H1 (cell line): ENCODE measurements at regions not wholly inside any gene's neighbourhood (a gene's known extent, or its start where the extent isn't known, plus 50 kb on each side); places are given as distances from the start of the nearest gene placed in this dataset.

Experiments used
- CTCF ChIA-PET: fragments of 300-600 bp; sonication (Branson Sonifier 250); formaldehyde crosslinking; loops from one replicate; lab custom pipeline; 2021; ENCODE audit not compliant: partially characterized antibody; lab: Charles Lee
- POLR2A ChIA-PET: fragments of 300-600 bp; sonication (Branson Sonifier 250); formaldehyde crosslinking; loops from one replicate; lab custom pipeline; 2021; ENCODE audit warnings: inconsistent platforms; ENCODE audit not compliant: partially characterized antibody; lab: Charles Lee
- DNase-seq, 2 experiments: peaks; one replicate each; pipeline versions ENCODE4 v3.0.0 to v3.0.0-alpha.2; 2010 to 2022; ENCODE audit warnings: low spot score in 2 of 2, low read depth in 1 of 2, mixed read lengths in 1 of 2
- FAIRE-seq: peaks from 2 replicates; lab custom pipeline; 2011; peaks lifted over from hg19 to GRCh38; lab: Jason Lieb, UNC
- H2AFZ ChIP-seq: 2 replicates; pipeline ENCODE4 v1.8.1; 2012; ENCODE audit warnings: low read length, inconsistent platforms
- H2AK5ac ChIP-seq: 2 replicates; pipeline ENCODE4 v1.6.1; 2013; ENCODE audit warnings: low read depth, low read length
- H2BK120ac ChIP-seq: replicated peaks from 2 replicates; pipeline ENCODE3; 2013; ENCODE audit warnings: low read depth, low read length, inconsistent platforms
- H2BK12ac ChIP-seq: 2 replicates; pipeline ENCODE4 v1.6.1; 2013; ENCODE audit warnings: low read depth, low read length
- H2BK15ac ChIP-seq: 2 replicates; pipeline ENCODE4 v1.6.1; 2013; ENCODE audit warnings: low read length
- H2BK20ac ChIP-seq: 2 replicates; pipeline ENCODE4 v1.6.1; 2013; ENCODE audit warnings: low read length
- H2BK5ac ChIP-seq: 2 replicates; pipeline ENCODE4 v1.6.1; 2013; ENCODE audit warnings: low read depth, low read length
- H3K14ac ChIP-seq: 2 replicates; pipeline ENCODE4 v1.6.1; 2013; ENCODE audit warnings: inconsistent platforms; ENCODE audit not compliant: insufficient read length
- H3K18ac ChIP-seq: 2 replicates; pipeline ENCODE4 v1.6.1; 2013; ENCODE audit warnings: low read length; ENCODE audit errors: extremely low read depth
- H3K23ac ChIP-seq: 2 replicates; pipeline ENCODE4 v1.6.1; 2013; ENCODE audit warnings: inconsistent platforms; ENCODE audit not compliant: insufficient read length
- H3K23me2 ChIP-seq: 2 replicates; pipeline ENCODE4 v1.6.1; 2013; ENCODE audit warnings: low read depth, low read length
- H3K27ac ChIP-seq: 2 replicates; pipeline ENCODE4 v1.6.1; 2011; ENCODE audit warnings: low read depth, low read length, inconsistent platforms
- H3K27me3 ChIP-seq, 4 experiments: replicated peaks in 1 of 4; 1 replicate in 1 of 4; 2 replicates in 3 of 4; pipeline versions ENCODE4 v1.6.1 to v1.8.1; 2011 to 2013; ENCODE audit warnings: low read length in 3 of 4, mild to moderate bottlenecking in 3 of 4, inconsistent platforms in 2 of 4, mixed read lengths in 2 of 4, moderate library complexity in 1 of 4; ENCODE audit not compliant: control insufficient read depth in 3 of 4, insufficient read depth in 3 of 4; ENCODE audit errors: extremely low read depth in 1 of 4
- H3K36me3 ChIP-seq, 4 experiments: 2 replicates each; pipeline versions ENCODE4 v1.6.1 to v1.8.1; 2011 to 2013; ENCODE audit warnings: mild to moderate bottlenecking in 4 of 4, low read length in 3 of 4, moderate library complexity in 2 of 4, control low read depth in 1 of 4, inconsistent platforms in 1 of 4; ENCODE audit not compliant: insufficient read depth in 4 of 4, control insufficient read depth in 2 of 4
- H3K4ac ChIP-seq: replicated peaks from 2 replicates; pipeline ENCODE3; 2013; ENCODE audit warnings: low read length, low read depth, mixed read lengths, inconsistent platforms; ENCODE audit not compliant: insufficient read length
- H3K4me1 ChIP-seq, 4 experiments: replicated peaks in 1 of 4; 1 replicate in 1 of 4; 2 replicates in 3 of 4; pipeline versions ENCODE4 v1.6.1 to v1.8.1; 2011 to 2013; ENCODE audit warnings: low read length in 3 of 4, inconsistent platforms in 2 of 4, mixed read lengths in 1 of 4; ENCODE audit not compliant: insufficient read depth in 4 of 4, control insufficient read depth in 3 of 4
- H3K4me2 ChIP-seq, 2 experiments: 2 replicates each; pipeline versions ENCODE4 v1.6.1 to v1.8.1; 2011 to 2013; ENCODE audit warnings: low read depth in 2 of 2, low read length in 2 of 2, control low read depth in 1 of 2, inconsistent platforms in 1 of 2, mild to moderate bottlenecking in 1 of 2; ENCODE audit not compliant: insufficient read depth in 1 of 2
- H3K4me3 ChIP-seq, 4 experiments: fragments of 200-600, 300-600 bp in 1 of 4; sonication (generic), shearing (Covaris generic), sonication (Bioruptor Twin) in 1 of 4; 2 replicates each; pipeline versions ENCODE4 v1.5.1 to v1.8.1; 2011 to 2016; ENCODE audit warnings: low read length in 4 of 4, low read depth in 3 of 4, control low read depth in 2 of 4, inconsistent platforms in 2 of 4, mild to moderate bottlenecking in 2 of 4, mixed read lengths in 1 of 4, moderate library complexity in 1 of 4; ENCODE audit not compliant: insufficient read depth in 2 of 4; ENCODE audit errors: extremely low read depth in 1 of 4
- H3K56ac ChIP-seq: replicated peaks from 2 replicates; pipeline ENCODE3; 2013; ENCODE audit warnings: low read depth, mild to moderate bottlenecking, mixed read lengths, low read length, inconsistent platforms; ENCODE audit not compliant: insufficient read length
- H3K79me1 ChIP-seq: 2 replicates; pipeline ENCODE4 v1.6.1; 2013; ENCODE audit warnings: low read depth, low read length, control low read depth
- H3K79me2 ChIP-seq, 2 experiments: 2 replicates each; pipeline versions ENCODE4 v1.6.1 to v1.8.1; 2012 to 2013; ENCODE audit warnings: low read length in 2 of 2, mild to moderate bottlenecking in 2 of 2, inconsistent platforms in 1 of 2; ENCODE audit not compliant: insufficient read depth in 2 of 2, control insufficient read depth in 1 of 2
- H3K9ac ChIP-seq, 4 experiments: replicated peaks in 1 of 4; 1 replicate in 1 of 4; 2 replicates in 3 of 4; pipeline versions ENCODE4 v1.6.1 to v1.8.1; 2011 to 2013; ENCODE audit warnings: low read depth in 3 of 4, low read length in 3 of 4, control low read depth in 2 of 4, mild to moderate bottlenecking in 2 of 4, moderate library complexity in 2 of 4, inconsistent platforms in 1 of 4; ENCODE audit errors: extremely low read depth in 1 of 4
- H3K9me3 ChIP-seq, 2 experiments: 2 replicates each; pipeline versions ENCODE4 v1.6.1 to v1.8.1; 2012 to 2013; ENCODE audit warnings: mild to moderate bottlenecking in 2 of 2, moderate library complexity in 2 of 2, control low read depth in 1 of 2, inconsistent platforms in 1 of 2, low read depth in 1 of 2, low read length in 1 of 2, mixed read lengths in 1 of 2; ENCODE audit not compliant: insufficient read depth in 2 of 2
- H4K20me1 ChIP-seq, 2 experiments: replicated peaks in 1 of 2; 2 replicates each; pipeline versions ENCODE3 to v1.8.1; 2011 to 2013; ENCODE audit warnings: inconsistent platforms in 2 of 2, low read length in 2 of 2, mild to moderate bottlenecking in 1 of 2; ENCODE audit not compliant: insufficient read depth in 2 of 2, control insufficient read depth in 1 of 2
- H4K5ac ChIP-seq: 2 replicates; pipeline ENCODE4 v1.6.1; 2013; ENCODE audit warnings: low read length, low read depth, mixed read lengths, inconsistent platforms; ENCODE audit not compliant: insufficient read length
- H4K8ac ChIP-seq: 2 replicates; pipeline ENCODE4 v1.8.0; 2013; ENCODE audit warnings: mild to moderate bottlenecking, moderate library complexity, low read length, inconsistent platforms; ENCODE audit not compliant: insufficient read depth; ENCODE audit errors: extremely low read depth
- H4K91ac ChIP-seq: replicated peaks from 2 replicates; pipeline ENCODE3; 2013; ENCODE audit warnings: low read length, mixed read lengths, inconsistent platforms; ENCODE audit not compliant: insufficient read length
- BACH1 ChIP-seq: IDR thresholded peaks from 2 replicates; pipeline ENCODE4 v1.6.1; 2012; ENCODE audit warnings: low read length, improper control_type of control experiment
- TAF7 ChIP-seq: optimal IDR thresholded peaks from 2 replicates; pipeline ENCODE3; 2011; ENCODE audit warnings: low read depth, mild to moderate bottlenecking, inconsistent platforms, low read length, moderate library complexity, borderline replicate concordance

GRCh38 chr14:52142504-52142903, 73.6 kb upstream of the NID2 start:
- FAIRE-seq (no peak), DNase-seq (no peak)
- Histone ChIP-seq H3K18ac (no peak overlapping the region), H3K27me3 (no peaks in the 10 kb centered on the region), H2BK20ac (no peak overlapping the region), H2BK12ac (no peak overlapping the region), H2AFZ (no peak overlapping the region), H3K23ac (no peak overlapping the region), H2BK15ac (no peak overlapping the region), H2BK120ac (no peak overlapping the region), H3K56ac (no peak overlapping the region), H3K14ac (no peak overlapping the region), H4K5ac (no peak overlapping the region), H4K8ac (no peak overlapping the region), H4K20me1 (no peaks in the 10 kb centered on the region), H3K4ac (no peak overlapping the region), H3K4me1 (no peaks in the 10 kb centered on the region), H3K9me3 (peaks cover 0 to 2% of the 10 kb centered on the region in 2 experiments; a peak in 1 of 4 replicates), H3K23me2 (no peaks in the 10 kb centered on the region), H3K36me3 (no peaks in the 10 kb centered on the region), H3K79me1 (no peaks in the 10 kb centered on the region), H2AK5ac (no peak overlapping the region), H3K9ac (no peak overlapping the region), H4K91ac (no peak overlapping the region), H3K79me2 (no peaks in the 10 kb centered on the region), H2BK5ac (no peak overlapping the region), H3K4me3 (no peak overlapping the region), H3K27ac (no peak overlapping the region), H3K4me2 (no peak overlapping the region)
- CTCF ChIA-PET, result interaction anchor here (1.0 to 1.5 kb wide), 5 partner anchors 14 to 147 kb away, joined by 3 to 4 read pairs (median 3); no protein-coding TSS in a partner anchor
- TF ChIP-seq TAF7 (no peak), BACH1 (no peak)
- POLR2A ChIA-PET, result no interaction called here
